HUDEP-2 (cell line): ENCODE measurements at regions not wholly inside any gene's neighbourhood (a gene's known extent, or its start where the extent isn't known, plus 50 kb on each side); places are given as distances from the start of the nearest gene placed in this dataset.

ENCODE experiments used
- DNase-seq, 76 experiments: peaks; one replicate each; lab custom pipeline; 2025; ENCODE audit not compliant: unreplicated experiment in 76 of 76; lab: John Stamatoyannopoulos, UW

DNA sequence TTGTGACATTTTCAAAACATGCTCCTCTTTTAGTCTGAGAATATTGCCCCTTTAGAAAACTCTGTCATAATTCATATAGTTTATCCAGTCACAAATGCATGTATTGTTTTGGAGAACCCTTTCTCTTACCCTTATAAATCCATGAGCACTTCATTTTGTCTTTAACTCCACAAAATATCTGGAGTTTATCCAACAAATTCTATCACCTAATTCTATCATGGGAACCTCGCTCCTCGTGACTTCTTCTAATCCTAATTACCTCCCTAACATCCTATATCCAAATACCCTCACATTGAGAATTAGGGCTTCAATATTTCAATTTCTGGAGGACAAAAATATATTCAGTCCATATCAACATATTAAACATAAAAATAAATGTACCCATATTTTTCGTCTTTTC, 1565.9 kb downstream of the ARAP2 start:
- no peak for DNase-seq

DNA sequence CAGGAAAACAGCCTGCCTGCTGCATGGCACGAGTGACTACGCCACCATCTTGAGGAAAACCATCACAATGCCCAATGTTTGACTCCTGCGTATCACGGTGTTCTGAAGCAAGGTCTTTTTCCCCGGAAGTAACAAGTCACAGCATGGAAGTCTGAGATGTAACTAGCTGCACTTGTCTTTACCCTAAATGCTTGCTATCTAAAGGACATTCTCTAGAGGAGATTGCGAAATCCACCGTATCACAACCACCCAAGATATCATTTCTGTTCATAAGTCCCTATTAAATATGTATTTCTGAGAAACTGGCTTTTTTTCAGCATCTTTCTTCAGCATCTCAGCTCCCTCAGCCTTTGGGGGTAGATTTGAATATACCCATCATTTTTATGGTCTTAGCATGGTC, 1565.1 kb downstream of the ARAP2 start:
- no peak for DNase-seq

DNA sequence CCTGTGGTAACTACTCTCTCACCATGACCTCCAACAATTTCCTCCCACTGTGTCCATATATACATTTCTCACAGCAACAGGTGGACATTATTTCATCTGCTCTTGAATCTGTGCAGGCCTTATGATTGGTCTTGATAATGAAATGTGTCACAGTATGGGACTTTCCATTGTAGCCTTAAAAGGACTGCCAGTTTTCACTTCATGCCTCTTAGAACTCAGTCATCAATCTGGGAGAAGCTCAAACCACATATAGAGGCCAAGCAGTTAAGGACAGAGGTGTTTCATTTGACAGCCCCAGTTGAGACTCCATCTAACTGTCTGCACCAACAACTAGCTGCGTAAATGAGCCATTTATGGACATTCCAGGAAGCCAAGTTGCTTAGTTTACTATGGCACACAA, 1534.8 kb downstream of the ARAP2 start:
- DNase-seq, result no peak

DNA sequence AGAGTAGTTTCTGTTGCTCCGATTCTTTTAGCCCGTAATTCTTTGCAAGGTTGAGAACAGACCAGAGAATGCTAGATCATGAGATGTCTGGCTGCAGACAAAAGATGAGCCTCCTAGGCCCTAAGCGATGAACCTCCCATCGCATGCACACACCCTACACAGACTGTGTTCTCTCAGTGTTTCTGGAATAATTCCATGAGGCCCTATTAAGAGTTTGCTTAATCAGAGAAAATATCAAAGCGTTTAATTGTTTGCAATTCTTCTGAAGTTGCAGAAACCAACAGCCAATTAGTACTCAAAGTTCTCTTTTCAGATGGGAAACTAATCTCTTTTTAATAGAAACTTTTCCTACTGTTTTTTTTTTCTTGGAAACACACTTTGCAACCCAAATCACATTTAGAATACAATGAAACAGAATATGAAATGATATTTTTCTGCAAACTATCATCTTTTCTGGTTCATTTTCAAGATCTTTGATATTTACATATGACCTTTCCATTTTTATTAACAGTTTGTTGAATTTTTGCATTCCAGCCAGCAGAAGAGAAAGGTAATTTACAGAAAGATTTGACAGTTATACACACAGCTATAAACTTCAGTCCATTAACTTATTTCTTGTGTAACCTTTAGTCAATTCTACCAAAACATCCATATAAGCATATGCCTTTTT, 1525.6 kb downstream of the ARAP2 start:
- no peak for DNase-seq

DNA sequence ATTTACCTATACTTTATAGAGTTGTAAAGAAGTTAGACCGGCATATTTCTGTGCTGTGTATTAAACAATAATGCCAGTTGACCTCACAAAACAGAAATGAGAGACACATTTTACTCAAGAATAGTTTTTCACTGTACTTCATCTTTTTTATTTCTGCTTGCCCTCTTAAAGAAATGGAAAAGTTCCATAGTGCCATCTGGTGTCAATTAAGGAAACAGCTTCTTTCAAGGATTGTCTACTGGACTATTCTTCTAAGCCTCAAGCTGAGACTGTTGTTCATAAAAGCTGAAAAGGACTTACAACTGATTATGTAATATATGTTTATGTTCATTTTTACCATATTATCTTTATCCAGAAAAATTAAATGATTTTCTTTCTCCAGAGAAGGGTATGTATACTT, 1523.7 kb downstream of the ARAP2 start:
- DNase-seq, result no peak

DNA sequence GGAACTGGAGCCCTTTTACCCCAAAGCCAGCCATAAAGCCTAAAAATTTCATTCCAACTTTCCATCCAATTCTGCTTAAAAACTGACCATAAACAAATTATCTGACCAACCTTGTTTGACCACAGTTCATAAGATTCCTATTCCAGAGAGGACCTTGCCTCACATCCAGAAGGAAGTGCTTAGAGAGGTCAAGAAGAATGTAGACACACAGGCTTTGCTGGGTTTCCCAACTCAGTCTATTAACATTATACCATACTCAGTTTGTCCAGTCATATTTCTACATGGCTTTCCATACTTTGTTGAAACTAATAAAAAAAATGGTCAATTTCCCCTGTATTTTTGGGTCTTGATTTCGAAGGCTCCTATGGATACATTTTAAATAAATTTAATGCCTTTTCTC, 1522.5 kb downstream of the ARAP2 start:
- DNase-seq, result no peak

DNA sequence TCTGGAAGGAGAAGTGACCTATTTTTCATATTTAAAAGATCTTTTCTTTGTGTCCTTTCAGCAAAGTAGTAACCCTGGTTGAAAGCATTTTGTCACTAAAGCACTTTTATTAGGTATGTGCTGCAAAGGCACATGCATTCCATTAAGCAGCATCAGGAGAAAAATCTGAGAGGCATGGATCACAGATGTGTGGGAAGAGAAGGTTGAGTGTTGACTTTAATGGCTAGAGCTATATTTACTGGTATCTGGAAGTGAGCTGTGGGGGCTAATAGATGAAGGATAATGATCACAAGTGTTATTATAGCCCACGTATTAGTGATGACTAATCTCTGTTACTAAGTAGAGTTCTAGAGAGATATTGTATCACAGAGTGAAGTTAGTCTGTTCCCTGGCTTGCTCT, 1520.7 kb downstream of the ARAP2 start:
- no peak for DNase-seq

DNA sequence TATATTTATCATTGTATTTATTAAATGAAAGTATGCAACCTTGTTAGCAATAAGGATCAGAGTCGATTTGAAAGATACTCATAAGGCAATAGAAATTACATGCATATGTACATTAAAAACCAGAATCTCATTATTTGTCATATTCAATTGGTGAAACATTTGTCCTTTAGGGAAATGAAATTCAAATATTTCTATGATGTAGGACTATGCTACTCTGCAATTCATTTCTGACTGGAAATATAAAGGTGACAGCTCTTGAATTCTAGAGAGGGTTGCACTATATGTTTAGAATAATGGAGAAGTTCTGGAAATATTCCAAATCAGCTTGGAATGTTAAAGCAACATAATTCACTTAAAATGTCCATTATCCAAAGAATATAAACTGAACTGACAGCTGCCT, 1519.8 kb downstream of the ARAP2 start:
- DNase-seq, result no peak

DNA sequence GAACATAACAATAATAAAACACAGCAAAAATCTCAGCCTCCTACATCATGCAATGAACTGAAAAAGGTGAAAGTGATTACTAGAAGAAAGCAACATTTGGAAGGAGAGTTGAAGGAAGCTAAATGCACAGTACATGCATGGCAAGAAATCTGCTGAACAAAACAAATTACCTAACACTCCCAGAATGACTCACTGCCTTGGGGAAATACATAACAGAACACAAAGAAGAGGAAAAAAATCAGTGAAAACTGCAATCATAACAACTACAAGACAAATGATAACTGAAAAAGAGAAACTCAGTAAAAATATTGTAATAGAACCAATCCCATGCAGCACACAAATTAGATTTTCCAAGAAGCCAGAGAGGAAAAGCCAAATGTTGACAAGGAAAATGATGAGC, 1513.2 kb downstream of the ARAP2 start:
- no peak for DNase-seq

DNA sequence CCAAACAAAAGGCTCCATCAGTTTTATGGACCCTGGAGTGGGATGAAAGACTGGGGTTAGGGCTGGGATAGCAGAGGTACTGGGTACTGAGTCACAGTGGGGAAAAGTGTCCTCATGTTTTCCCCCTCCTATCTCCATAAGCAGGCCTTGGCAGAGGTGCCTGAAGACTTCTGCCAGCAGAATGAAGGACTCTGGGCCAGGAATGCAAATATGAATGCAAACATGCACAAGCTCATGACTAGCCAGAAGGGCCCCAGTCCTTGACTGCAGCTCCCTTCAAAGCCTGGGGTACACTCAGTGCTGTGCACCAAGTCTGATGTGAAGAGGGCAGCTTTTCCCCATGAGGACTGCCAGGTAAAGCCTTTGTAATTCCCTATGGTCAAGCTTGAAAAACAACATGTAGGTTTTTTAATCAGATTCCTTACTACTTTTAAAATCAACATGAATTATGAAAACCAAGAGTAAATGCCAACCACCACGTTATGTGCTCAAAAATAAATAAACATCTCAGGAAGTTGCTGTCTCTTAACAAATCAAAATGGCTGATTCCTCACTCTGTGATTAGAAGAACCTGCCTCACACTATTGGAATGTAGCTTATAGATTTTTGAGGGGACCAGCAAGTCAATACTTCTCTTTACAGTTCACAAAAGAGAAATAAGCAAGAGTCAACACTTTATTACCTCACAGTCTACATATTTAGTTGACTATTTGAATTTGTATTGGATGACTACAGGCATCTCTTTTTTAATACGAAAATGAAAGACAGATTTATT, 1512.0 kb downstream of the ARAP2 start:
- DNase-seq, result no peak

DNA sequence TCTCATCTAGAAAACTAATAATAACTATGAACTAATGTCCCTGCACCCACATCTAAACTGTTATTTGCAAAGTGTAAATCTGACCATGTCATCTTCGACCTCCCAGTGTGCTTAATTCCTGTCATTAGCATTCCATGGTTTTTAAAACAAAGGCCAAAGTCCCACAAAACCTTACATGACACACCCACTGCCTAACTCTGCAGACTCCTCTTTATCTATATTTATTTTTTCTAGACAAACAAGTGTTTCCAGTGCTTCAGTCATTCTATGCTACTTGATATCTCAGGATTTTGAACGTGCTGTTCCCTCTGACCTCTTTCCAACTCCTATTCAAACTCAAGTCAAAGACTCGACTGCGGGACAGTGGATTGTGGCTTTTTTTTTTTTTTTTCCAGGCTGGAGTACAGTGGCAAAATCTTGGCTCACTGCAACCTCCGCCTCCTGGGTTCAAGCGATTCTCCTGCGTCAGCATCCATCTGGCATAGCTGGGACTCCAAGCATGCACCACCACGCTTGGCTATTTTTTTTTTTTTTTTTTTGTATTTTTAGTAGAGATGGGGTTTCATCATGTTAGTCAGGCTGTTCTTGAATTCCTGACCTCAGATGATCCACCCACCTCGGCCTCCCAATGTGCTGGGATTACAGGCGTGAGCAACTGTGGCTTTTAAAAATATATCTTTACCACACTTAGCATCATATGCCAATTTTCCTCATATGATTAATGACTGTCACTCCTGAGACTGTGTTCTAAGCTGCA, 1511.0 kb downstream of the ARAP2 start:
- DNase-seq, result no peak

DNA sequence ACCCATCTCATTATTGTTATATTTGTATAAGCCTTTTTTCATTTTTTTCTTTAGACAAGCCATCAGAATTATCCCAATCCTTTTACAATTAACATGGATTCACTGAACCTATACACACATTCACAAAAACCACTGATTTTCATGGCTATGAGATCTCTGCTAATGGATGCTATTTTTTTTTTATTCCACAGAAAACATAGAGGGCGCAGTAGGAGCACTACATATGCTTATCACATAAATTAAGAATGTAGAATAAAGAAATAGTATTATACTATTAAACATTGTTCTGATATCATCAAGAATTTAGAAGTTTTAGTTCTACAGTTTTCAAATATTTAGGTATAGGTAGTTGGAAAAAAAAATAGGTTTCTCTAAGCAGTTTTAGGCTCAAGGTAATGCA, 1477.4 kb downstream of the ARAP2 start:
- DNase-seq, result no peak

DNA sequence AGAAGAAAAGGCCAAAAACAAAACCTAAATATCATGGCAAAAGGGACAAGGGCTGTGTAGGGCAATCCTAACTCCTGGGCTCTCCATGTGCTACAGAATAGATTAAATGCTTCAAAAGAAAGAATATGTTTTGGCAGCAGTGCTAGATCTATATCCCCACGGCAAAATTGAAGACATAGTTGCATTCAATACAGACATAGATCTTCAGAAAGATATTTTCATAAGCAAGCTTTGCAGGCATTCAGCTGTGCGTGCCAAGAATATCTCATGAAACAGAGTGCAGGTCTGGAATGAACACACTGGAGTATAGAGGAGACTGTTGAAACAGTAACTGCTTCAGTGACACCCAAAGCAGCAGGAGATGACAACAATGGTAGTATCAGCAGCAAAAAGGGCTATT, 1476.9 kb downstream of the ARAP2 start:
- DNase-seq, result no peak

DNA sequence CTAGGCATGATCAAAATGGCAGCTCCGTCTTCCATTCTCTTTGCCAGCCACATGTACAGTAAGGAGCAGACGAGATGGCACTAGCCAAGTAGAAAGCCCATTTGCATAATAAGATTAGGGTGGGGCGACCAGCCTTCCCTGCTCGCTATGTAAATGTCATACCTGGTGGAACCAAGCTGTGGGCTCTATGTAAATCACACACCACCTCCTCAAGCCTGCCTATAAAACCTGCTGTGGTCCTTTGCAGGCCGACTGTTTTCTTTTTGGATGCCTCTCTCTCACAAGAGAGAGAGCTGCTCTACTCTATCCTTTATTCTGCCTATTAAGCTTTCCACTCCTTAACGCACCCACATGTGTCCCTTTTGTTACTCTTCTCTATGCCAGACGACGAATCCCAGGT, 1472.7 kb downstream of the ARAP2 start:
- no peak for DNase-seq

DNA sequence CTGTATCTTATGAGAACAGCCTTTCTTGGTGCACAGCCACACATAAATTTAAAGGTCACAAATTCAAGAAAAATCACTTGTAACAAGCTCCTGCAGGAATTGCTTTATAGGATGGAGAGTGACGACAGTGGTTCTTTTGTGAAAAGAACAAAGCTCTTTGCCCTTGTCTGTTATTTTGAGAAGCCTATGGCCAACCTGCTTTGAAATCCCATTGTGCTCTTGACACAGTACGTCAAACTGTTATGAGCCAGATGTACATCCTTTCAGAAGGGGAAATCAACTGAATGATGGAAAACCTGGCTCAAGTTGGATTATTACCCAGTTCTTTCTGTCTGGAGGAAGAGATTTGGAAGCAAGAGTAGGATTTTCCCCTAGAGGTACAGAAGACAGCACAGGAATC, 1454.2 kb downstream of the ARAP2 start:
- DNase-seq, result no peak

DNA sequence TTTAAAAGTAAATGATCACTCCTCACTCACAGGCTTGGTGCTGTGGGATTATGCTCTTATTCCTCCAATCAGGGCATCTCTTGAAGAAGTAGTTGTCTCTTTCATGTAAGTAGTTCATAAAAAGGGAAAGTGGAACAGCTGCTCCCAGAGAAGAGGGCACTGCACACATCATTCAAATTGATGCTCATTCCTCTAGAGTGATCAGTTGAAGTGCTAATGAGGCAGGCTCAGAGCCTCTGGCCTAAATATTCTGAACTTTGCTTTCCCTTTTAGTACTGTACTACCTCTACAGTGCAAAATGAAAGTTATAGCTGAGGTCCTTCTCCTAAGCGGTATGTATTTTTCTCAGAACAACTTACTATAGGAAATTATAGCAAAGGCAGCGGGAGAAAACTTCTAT, 1453.1 kb downstream of the ARAP2 start:
- DNase-seq, result no peak

DNA sequence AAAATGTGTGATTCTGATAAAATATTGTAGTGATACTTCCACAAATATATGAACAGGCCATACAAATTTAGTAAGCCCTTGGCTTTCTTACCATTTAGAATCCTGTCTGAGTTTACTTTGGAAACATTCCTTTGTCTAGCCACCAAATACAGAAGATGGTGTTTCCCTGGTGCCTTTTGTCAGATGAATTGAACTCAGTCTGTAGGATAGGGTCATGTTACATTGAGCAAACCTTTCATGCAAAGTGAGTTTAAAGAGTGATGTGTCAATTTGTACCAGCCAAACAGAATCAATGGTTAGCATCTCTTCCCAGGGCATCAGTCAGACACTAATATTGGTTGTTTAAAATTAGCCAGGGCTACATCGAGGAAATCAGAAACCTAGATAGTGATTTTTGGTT, 1443.4 kb downstream of the ARAP2 start:
- no peak for DNase-seq

DNA sequence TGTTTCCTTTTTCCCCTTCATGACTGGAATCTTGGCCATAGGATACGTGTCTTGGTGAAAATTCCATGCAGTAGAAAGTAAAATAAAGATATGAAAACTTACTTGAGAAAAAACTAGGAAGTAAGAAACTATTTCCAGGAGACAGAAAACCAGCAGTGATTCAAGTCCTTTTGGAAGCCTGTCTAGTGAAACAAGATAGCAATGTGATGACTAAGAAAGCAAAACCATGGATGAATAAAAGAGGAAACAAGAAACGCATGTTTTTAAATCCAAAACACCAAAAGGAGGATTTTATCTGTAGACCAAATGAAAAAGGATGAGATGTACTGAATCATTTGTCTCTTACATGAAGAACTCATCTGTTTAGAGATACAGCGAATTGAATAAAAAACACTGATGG, 1430.0 kb downstream of the ARAP2 start:
- DNase-seq, result no peak

DNA sequence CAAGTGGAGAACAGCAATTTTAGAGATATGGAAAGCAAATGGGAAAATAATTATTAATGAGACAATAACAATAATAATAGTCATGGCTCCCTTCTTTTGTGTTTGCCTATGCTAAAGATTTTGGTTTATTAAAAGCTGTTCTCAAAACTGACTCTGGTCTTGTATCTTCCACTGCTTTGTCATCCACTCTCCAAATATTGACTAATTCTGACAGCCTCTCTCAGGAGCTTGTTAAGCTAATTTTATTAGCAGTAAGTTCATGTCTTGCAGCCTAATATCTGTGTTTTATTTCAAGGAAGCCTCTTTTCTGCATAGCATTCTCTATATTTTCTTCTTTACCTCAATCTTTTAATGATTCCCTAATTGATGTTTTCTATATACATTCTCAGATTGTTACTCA, 1419.8 kb downstream of the ARAP2 start:
- DNase-seq, result no peak

DNA sequence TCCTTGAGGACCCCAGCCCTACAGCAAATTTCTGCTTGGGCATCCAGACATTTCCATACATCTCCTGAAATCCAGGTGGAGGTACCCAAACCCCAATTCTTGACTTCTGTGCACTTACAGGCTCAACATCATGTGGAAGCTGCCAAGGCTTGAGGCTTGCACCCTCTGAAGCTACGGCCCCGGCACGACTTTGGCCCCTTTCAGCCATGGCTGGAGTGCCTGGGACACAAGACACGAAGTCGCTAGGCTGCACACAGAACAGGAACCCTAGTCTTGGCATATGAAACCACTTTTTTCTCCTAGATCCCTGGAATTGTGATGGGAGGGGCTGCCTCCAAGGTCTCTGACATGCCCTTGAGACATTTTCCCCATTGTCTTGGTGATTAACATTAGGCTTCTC, 1417.7 kb downstream of the ARAP2 start:
- DNase-seq, result no peak

DNA sequence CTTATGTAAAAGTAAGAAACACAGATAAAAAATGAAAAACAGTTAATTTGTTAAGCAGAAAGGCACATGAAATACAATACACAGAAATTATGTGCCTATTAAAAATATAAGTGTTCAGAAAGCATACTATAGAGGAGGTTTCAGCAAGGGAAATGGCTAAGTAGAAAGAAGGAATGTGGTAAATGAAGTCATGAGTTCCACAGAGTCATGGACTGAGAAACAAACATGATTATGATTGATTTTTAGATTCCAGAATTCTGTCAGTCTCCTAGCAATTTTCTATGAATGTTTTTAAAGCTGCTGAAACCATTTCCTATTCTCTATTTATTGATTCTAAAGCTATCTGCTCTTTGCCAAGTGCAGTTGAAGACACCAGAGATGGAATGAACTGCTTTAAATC, 1398.4 kb downstream of the ARAP2 start:
- no peak for DNase-seq

DNA sequence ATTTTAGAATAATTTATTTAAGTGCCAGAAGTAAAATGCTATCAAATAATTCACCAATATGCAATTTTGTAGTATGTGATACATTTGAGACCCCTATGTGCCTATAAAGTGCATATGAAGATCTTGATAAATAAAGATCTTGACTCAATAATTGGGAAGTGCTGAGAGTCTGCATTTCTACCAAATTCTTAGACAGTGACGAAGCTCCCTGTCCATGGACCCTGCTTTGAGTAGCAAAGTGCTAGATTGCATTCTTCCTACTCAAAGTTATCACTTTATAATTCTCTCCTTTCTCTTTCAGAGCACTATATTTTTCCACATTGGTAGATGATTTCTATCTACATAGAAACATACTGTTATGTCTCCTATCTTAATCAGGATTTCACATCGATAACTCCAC, 1393.9 kb downstream of the ARAP2 start:
- no peak for DNase-seq
